Nephron progenitor cell (in vitro differentiated cells): ENCODE measurements at regions not wholly inside any gene's neighbourhood (a gene's known extent, or its start where the extent isn't known, plus 50 kb on each side); places are given as distances from the start of the nearest gene placed in this dataset.
"Not testable (repeated sequence)": the region's sequence is repeated elsewhere in the genome, so short reads cannot be mapped to it uniquely, and the experiment has no call there.

Source experiments
- DNase-seq: peaks from one replicate; pipeline ENCODE4 v3.0.0; 2021
- H3K27ac Mint-ChIP-seq: 2 replicates; pipeline ENCODE4 v1.8.0; 2021; ENCODE audit warnings: mild to moderate bottlenecking, moderate library complexity, mixed read lengths
- H3K27me3 Mint-ChIP-seq: 2 replicates; pipeline ENCODE4 v1.8.0; 2021; ENCODE audit warnings: mild to moderate bottlenecking, low read depth, mixed read lengths; ENCODE audit not compliant: poor library complexity
- H3K36me3 Mint-ChIP-seq: 2 replicates; pipeline ENCODE4 v1.8.0; 2021; ENCODE audit warnings: low read depth, mixed read lengths
- H3K4me1 Mint-ChIP-seq: 2 replicates; pipeline ENCODE4 v1.8.0; 2021; ENCODE audit warnings: mixed read lengths
- H3K4me3 Mint-ChIP-seq: 2 replicates; pipeline ENCODE4 v1.8.0; 2021; ENCODE audit warnings: mild to moderate bottlenecking, moderate library complexity, mixed read lengths
- H3K9me3 Mint-ChIP-seq: 2 replicates; pipeline ENCODE4 v1.8.0; 2021; ENCODE audit warnings: mild to moderate bottlenecking, moderate library complexity, mixed read lengths
- CTCF ChIP-seq: fragments of 200-600 bp; sonication (generic); IDR thresholded peaks from 2 replicates; pipeline ENCODE4 v1.5.0; 2021; ENCODE audit warnings: antibody characterized with exemption

- no peak for TF ChIP-seq CTCF
- peaks cover 13% of the 10 kb centered on the region for H3K4me1 Mint-ChIP-seq
- peaks cover 8% of the 10 kb centered on the region for H3K27me3 Mint-ChIP-seq
- no peaks in the 10 kb centered on the region for H3K9me3 Mint-ChIP-seq
- DNase-seq = no peak
- no peak overlapping the region for H3K4me3 Mint-ChIP-seq
- H3K36me3 Mint-ChIP-seq = no peaks in the 10 kb centered on the region
- H3K27ac Mint-ChIP-seq = peak overlapping the region; percentile 86
These were observed 166.1 kb downstream of the ZNF621 start for GRCh38 chr3:40690749-40691451.

GRCh38 chr3:40691452-40691861 lies 166.7 kb downstream of the ZNF621 start:
- Mint-ChIP-seq H3K27me3 (peaks cover 9% of the 10 kb centered on the region), H3K4me3 (no peak overlapping the region), H3K36me3 (no peaks in the 10 kb centered on the region), H3K27ac (no peak overlapping the region), H3K9me3 (no peaks in the 10 kb centered on the region), H3K4me1 (peaks cover 13% of the 10 kb centered on the region)
- no peak for TF ChIP-seq CTCF
- no peak for DNase-seq

GRCh38 chr3:40695848-40696247 lies 171.1 kb downstream of the ZNF621 start:
- no peak for TF ChIP-seq CTCF
- H3K27me3 Mint-ChIP-seq = peaks cover 5% of the 10 kb centered on the region
- peaks cover 8% of the 10 kb centered on the region for H3K4me1 Mint-ChIP-seq
- peaks cover 10% of the 10 kb centered on the region for H3K9me3 Mint-ChIP-seq
- no peak for DNase-seq
- no peak overlapping the region for H3K4me3 Mint-ChIP-seq
- no peaks in the 10 kb centered on the region for H3K36me3 Mint-ChIP-seq
- no peak overlapping the region for H3K27ac Mint-ChIP-seq

GRCh38 chr3:40698611-40699010 lies 173.9 kb downstream of the ZNF621 start:
- not testable (repeated sequence) for H3K4me1 Mint-ChIP-seq, DNase-seq, H3K27ac Mint-ChIP-seq, H3K27me3 Mint-ChIP-seq, H3K36me3 Mint-ChIP-seq, H3K4me3 Mint-ChIP-seq
- H3K9me3 Mint-ChIP-seq = peaks cover 34% of the 10 kb centered on the region

GRCh38 chr3:40701016-40701588 lies 176.3 kb downstream of the ZNF621 start:
- no peaks in the 10 kb centered on the region for H3K36me3 Mint-ChIP-seq

GRCh38 chr3:40704224-40704623 lies 179.5 kb downstream of the ZNF621 start:
- H3K27ac Mint-ChIP-seq = no peak overlapping the region
- TF ChIP-seq CTCF = no peak
- H3K9me3 Mint-ChIP-seq = peaks cover 45% of the 10 kb centered on the region
- no peaks in the 10 kb centered on the region for H3K4me1 Mint-ChIP-seq
- no peak overlapping the region for H3K4me3 Mint-ChIP-seq
- H3K27me3 Mint-ChIP-seq = peaks cover 16% of the 10 kb centered on the region
- DNase-seq = no peak
- no peaks in the 10 kb centered on the region for H3K36me3 Mint-ChIP-seq

More at GRCh38 chr3:40701016-40701588, 176.3 kb downstream of the ZNF621 start:
- Mint-ChIP-seq H3K27ac (no peak overlapping the region), H3K4me1 (no peaks in the 10 kb centered on the region), H3K9me3 (peaks cover 45% of the 10 kb centered on the region), H3K4me3 (no peak overlapping the region), H3K27me3 (peaks cover 10% of the 10 kb centered on the region)
- TF ChIP-seq CTCF = no peak
- DNase-seq = no peak
